Neural crest cell (in vitro differentiated cells): ENCODE measurements at regions not wholly inside any gene's neighbourhood (a gene's known extent, or its start where the extent isn't known, plus 50 kb on each side); places are given as distances from the start of the nearest gene placed in this dataset.

ENCODE experiments used
- DNase-seq: peaks from one replicate; pipeline ENCODE4 v3.0.0; 2021; ENCODE audit warnings: low read depth, mixed read lengths, low spot score
- H3K27ac Mint-ChIP-seq: one replicate; pipeline ENCODE4 v1.8.0; 2021; ENCODE audit warnings: mild to moderate bottlenecking, mixed read lengths; ENCODE audit not compliant: unreplicated experiment
- H3K27me3 Mint-ChIP-seq: 2 replicates; pipeline ENCODE4 v1.8.0; 2021; ENCODE audit warnings: low read depth, mild to moderate bottlenecking, mixed read lengths
- H3K36me3 Mint-ChIP-seq: 2 replicates; pipeline ENCODE4 v1.8.0; 2021; ENCODE audit warnings: low read depth, mild to moderate bottlenecking, mixed read lengths
- H3K4me1 Mint-ChIP-seq: 2 replicates; pipeline ENCODE4 v1.8.0; 2021; ENCODE audit warnings: mixed read lengths
- H3K4me3 Mint-ChIP-seq: one replicate; pipeline ENCODE4 v1.8.0; 2021; ENCODE audit warnings: mild to moderate bottlenecking, mixed read lengths
- H3K9me3 Mint-ChIP-seq: 2 replicates; pipeline ENCODE4 v1.8.0; 2021; ENCODE audit warnings: mixed read lengths
- TF ChIP-seq, protein P1 (sequence below): fragments of 200-600 bp; sonication (generic); conservative IDR thresholded peaks from 2 replicates; pipeline ENCODE4 v1.5.0; 2021; ENCODE audit warnings: antibody characterized with exemption, mild to moderate bottlenecking

DNA sequence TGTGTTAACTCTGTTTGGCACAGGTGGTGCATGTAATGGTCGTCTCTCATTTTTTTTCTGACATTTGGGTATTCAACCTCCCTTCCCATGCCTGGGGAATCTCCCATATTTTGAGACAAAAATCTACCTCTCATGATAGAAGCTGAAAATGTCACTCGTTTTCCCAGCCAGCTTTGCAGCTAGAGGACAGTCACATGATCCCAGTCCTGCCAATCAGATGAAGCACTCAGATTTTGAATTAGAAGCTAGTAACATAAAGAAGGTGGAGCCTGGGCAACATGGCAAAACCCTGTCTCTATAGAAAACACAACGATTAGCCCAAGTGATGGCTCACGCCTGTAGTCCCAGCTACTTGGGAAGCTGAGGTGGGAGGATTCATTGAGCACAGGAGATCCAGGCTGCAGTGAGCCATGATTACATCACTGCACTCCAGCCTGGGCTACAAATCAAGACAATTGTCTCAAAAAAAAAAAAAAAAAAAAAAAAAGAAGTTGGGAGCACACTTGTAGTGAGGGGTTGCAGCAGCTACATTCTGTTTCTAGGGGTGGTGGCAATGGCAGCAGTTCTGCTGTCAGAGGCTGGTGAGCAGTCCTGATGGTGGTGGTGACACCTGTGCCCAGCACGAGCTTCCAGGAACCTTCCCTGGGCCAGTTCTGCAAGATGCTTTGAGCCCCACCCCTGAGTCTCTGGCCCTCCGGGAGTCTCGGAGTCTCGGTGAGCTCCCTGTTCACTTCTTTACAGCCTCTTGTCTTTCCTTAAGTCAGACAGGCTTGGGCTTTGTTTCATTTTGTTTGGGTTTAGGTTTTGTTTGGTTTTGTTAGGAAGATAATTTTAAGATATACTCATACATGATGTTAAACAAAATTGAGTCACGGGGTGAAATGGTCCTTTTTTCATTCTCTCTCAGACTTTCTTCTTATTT, 94.1 kb upstream of the KCNG1 start:
- peaks cover 4% of the 10 kb centered on the region for H3K4me1 Mint-ChIP-seq
- H3K9me3 Mint-ChIP-seq = no peaks in the 10 kb centered on the region
- DNase-seq = no peak
- H3K27ac Mint-ChIP-seq = no peak overlapping the region
- TF ChIP-seq, protein P1, sequence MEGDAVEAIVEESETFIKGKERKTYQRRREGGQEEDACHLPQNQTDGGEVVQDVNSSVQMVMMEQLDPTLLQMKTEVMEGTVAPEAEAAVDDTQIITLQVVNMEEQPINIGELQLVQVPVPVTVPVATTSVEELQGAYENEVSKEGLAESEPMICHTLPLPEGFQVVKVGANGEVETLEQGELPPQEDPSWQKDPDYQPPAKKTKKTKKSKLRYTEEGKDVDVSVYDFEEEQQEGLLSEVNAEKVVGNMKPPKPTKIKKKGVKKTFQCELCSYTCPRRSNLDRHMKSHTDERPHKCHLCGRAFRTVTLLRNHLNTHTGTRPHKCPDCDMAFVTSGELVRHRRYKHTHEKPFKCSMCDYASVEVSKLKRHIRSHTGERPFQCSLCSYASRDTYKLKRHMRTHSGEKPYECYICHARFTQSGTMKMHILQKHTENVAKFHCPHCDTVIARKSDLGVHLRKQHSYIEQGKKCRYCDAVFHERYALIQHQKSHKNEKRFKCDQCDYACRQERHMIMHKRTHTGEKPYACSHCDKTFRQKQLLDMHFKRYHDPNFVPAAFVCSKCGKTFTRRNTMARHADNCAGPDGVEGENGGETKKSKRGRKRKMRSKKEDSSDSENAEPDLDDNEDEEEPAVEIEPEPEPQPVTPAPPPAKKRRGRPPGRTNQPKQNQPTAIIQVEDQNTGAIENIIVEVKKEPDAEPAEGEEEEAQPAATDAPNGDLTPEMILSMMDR = no peak
- H3K36me3 Mint-ChIP-seq = no peaks in the 10 kb centered on the region
- H3K27me3 Mint-ChIP-seq = peaks cover 9% of the 10 kb centered on the region
- no peak overlapping the region for H3K4me3 Mint-ChIP-seq

DNA sequence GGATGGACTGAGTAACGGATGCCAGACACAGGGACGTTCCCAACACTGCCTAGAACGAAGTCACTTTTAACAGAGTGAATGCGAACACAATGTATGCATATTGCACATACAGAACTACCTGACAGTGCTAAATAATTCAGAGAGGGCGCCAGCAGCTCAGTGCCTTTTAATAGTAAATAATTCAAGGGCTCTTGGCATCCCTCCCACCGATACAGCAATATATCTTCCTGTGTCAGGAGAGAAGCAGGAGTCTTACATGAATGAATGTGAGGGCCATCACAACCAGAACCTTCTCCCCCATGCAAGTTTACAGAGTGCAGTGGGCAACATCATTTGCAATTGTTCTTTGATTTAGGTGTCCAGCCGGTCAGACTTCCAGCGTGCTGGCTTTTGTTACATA, 88.4 kb upstream of the KCNG1 start:
- Mint-ChIP-seq H3K9me3 (no peaks in the 10 kb centered on the region), H3K4me1 (peaks cover 3% of the 10 kb centered on the region), H3K27ac (no peak overlapping the region), H3K27me3 (peaks cover 23% of the 10 kb centered on the region), H3K36me3 (no peaks in the 10 kb centered on the region), H3K4me3 (no peak overlapping the region)
- DNase-seq = no peak
- TF ChIP-seq, protein P1 = no peak

DNA sequence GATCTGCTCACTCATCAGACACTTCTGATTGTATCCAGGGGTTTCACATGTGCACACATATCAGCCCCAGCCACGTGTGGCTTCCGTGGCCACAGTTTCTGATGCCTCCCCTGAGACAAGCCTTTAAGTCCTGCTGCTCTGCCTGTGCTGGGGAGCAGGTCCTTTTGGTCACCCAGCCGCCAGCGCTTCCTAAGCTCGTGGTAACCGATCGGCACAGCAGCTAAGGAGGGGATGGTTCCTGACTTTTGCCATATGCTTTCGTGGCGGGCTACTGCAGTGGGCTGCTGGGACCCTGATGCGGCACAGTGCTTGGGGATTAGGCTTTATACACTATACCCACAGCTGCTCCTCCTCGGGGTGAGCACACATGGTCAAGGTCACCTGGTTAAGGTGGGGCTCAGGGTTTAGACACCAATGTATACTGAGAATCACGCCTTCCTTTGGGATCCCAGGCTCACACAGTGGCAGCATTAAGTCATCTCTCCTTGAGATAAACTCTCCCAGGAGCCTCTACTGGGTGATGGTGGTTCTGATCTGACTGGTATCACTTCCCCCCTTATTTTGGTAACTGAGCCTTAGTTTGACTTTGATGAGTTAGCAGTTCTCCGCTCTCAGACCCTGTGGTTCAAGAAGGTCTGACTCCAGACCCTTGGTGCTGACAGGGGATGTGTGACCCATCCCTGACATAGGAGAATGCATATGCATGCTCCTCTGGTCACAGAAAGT, 85.9 kb upstream of the KCNG1 start:
- Mint-ChIP-seq H3K27ac (peak overlapping the region; percentile 50), H3K9me3 (no peaks in the 10 kb centered on the region), H3K27me3 (peaks cover 23% of the 10 kb centered on the region), H3K4me1 (peaks cover 3% of the 10 kb centered on the region), H3K36me3 (no peaks in the 10 kb centered on the region), H3K4me3 (no peak overlapping the region)
- no peak for DNase-seq
- TF ChIP-seq, protein P1 = no peak

DNA sequence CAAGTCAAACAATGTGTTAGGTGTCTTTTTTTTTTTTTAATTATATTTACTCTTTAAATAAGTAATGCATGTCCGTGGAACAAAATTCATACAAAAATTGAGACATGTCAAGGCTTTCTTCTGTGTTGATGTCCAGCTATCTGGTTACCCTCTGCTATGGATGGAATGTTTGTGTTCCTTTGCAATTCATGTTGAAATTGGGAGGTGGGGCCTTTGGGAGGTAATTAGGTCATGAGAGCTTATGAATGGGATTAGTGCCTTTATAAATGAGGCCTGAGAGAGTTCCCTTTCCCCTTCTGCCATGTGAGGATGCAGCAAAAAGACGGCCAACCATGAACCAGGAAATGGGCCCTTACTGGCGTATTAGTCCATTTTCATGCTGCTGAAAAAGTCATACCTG, 83.1 kb upstream of the KCNG1 start:
- DNase-seq = no peak
- TF ChIP-seq, protein P1 = no peak
- H3K36me3 Mint-ChIP-seq = no peaks in the 10 kb centered on the region
- no peak overlapping the region for H3K4me3 Mint-ChIP-seq
- H3K27ac Mint-ChIP-seq = no peak overlapping the region
- H3K27me3 Mint-ChIP-seq = peaks cover 21% of the 10 kb centered on the region
- peaks cover 3% of the 10 kb centered on the region for H3K4me1 Mint-ChIP-seq
- no peaks in the 10 kb centered on the region for H3K9me3 Mint-ChIP-seq

DNA sequence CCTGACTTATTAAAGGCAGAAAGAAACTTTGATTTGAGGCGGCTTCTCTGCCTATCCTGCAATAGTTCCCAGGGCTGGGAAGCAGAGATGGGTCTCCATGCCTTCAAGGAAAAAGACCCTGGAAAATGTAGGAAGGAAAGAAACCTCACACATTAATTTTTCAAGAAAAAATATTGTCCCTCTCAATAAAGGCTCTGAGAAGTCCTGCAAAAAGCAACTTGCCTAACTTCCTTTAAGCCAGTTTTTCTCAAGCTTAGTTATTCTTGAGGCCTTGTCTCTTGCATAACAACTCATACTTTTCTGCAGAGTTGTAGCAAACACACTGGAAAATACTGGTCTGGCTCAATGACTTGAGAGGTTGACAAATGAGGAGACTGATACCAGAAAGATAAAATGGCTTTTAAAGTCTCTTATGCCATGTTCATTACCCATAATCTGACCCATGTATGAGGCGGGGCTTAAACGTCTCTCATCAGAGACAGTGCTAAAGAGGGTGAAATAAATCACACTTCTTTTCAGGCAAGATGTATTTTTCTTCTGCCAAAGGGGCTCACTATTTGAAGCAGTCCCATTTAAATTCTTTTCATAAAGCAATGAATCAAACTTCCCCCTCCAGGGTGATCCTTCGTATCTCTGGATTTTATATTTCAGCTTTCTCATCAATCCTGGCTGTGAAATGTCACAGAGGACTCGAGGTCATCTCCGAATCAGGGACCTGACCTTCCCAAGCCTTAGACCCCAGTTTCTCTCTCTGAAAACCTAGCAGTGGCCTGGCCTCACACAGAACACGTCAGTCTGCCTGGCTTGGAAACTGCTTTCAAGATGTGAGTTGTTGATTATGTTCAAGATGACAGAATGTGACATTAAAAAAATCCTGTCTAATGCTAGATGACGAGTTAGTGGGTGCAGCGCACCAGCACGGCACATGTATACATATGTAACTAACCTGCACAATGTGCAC, 82.3 kb upstream of the KCNG1 start:
- H3K27ac Mint-ChIP-seq = no peak overlapping the region

More for the DNA sequence above, 82.3 kb upstream of the KCNG1 start:
- TF ChIP-seq, protein P1 = no peak
- Mint-ChIP-seq H3K27me3 (peaks cover 14% of the 10 kb centered on the region), H3K4me3 (no peak overlapping the region), H3K4me1 (peaks cover 3% of the 10 kb centered on the region), H3K36me3 (no peaks in the 10 kb centered on the region), H3K9me3 (no peaks in the 10 kb centered on the region)
- DNase-seq = no peak
